Brain microvascular endothelial cell (primary cell): ENCODE measurements at regions not wholly inside any gene's neighbourhood (a gene's known extent, or its start where the extent isn't known, plus 50 kb on each side); places are given as distances from the start of the nearest gene placed in this dataset.

Experiments
- DNase-seq: peaks from one replicate; pipeline ENCODE4 v3.0.0-alpha.2; 2020
- H3K27ac ChIP-seq: fragments of 250-450 bp; sonication (Bioruptor Pico); 2 replicates; pipeline ENCODE4 v1.5.1; 2020; ENCODE audit warnings: mild to moderate bottlenecking, moderate library complexity
- H3K27me3 ChIP-seq: fragments of 250-450 bp; sonication (Bioruptor Pico); replicated peaks from 2 replicates; pipeline ENCODE4 v1.5.1; 2020; ENCODE audit warnings: mild to moderate bottlenecking
- H3K36me3 ChIP-seq: fragments of 250-450 bp; sonication (Bioruptor Pico); replicated peaks from 2 replicates; pipeline ENCODE4 v1.5.1; 2020; ENCODE audit warnings: mild to moderate bottlenecking
- H3K4me3 ChIP-seq: 2 replicates; pipeline ENCODE4 v1.5.1; 2011; ENCODE audit warnings: low read depth, mild to moderate bottlenecking, control low read depth, low read length, moderate library complexity
- CTCF ChIP-seq: IDR thresholded peaks from 2 replicates; pipeline ENCODE4 v1.5.1; 2011; ENCODE audit warnings: low read depth, mild to moderate bottlenecking, moderate library complexity, low read length, control low read depth, inconsistent platforms; ENCODE audit errors: missing control alignments
- in situ Hi-C: cut with HindIII; loops from 2 replicates; pipeline ENCODE4 v1.10.0; 2017; ENCODE audit warnings: low sequenced_read_pairs, low pct_ligation_motif_present

GRCh38 chr11:121757480-121758125, 304.8 kb upstream of the SORL1-AS1 start:
- H3K27me3 ChIP-seq, result no peaks in the 10 kb centered on the region
- H3K4me3 ChIP-seq, result no peak overlapping the region
- no peak for TF ChIP-seq CTCF
- no peak for DNase-seq
- no peak overlapping the region for H3K27ac ChIP-seq
- in situ Hi-C loops, result no loop called here
- H3K36me3 ChIP-seq, result no peaks in the 10 kb centered on the region

GRCh38 chr11:121755906-121756305, 303.1 kb upstream of the SORL1-AS1 start:
- no peak overlapping the region for H3K27ac ChIP-seq
- no peaks in the 10 kb centered on the region for H3K36me3 ChIP-seq
- no peak for DNase-seq
- H3K4me3 ChIP-seq, result no peak overlapping the region
- H3K27me3 ChIP-seq, result no peaks in the 10 kb centered on the region
- in situ Hi-C loops, result no loop called here
- TF ChIP-seq CTCF, result no peak

GRCh38 chr11:121755191-121755590, 302.4 kb upstream of the SORL1-AS1 start:
- in situ Hi-C loops, result no loop called here
- H3K4me3 ChIP-seq, result no peak overlapping the region
- no peak for TF ChIP-seq CTCF
- DNase-seq, result no peak
- no peak overlapping the region for H3K27ac ChIP-seq
- no peaks in the 10 kb centered on the region for H3K27me3 ChIP-seq
- H3K36me3 ChIP-seq, result no peaks in the 10 kb centered on the region

- Histone ChIP-seq H3K4me3 (no peak overlapping the region), H3K36me3 (no peaks in the 10 kb centered on the region), H3K27me3 (no peaks in the 10 kb centered on the region), H3K27ac (no peak overlapping the region)
- in situ Hi-C loops, result no loop called here
- DNase-seq, result no peak
- TF ChIP-seq CTCF, result no peak
Observed at GRCh38 chr11:121754598-121754997, 301.8 kb upstream of the SORL1-AS1 start.

- Histone ChIP-seq H3K27me3 (no peaks in the 10 kb centered on the region), H3K27ac (no peak overlapping the region), H3K36me3 (no peaks in the 10 kb centered on the region), H3K4me3 (no peak overlapping the region)
- in situ Hi-C loops, result no loop called here
- no peak for DNase-seq
- TF ChIP-seq CTCF, result no peak
Observed at GRCh38 chr11:121749691-121750090, 296.9 kb upstream of the SORL1-AS1 start.

- DNase-seq, result no peak
- no peak overlapping the region for H3K4me3 ChIP-seq
- H3K36me3 ChIP-seq, result no peaks in the 10 kb centered on the region
- H3K27ac ChIP-seq, result no peak overlapping the region
- TF ChIP-seq CTCF, result no peak
- in situ Hi-C loops, result no loop called here
- H3K27me3 ChIP-seq, result no peaks in the 10 kb centered on the region
Observed at GRCh38 chr11:121748068-121748467, 295.3 kb upstream of the SORL1-AS1 start.
